ENCODE measurements at regions not wholly inside any gene's neighbourhood (a gene's known extent, or its start where the extent isn't known, plus 50 kb on each side); places are given as distances from the start of the nearest gene placed in this dataset.
A peak's percentile ranks its signal among the peaks of the same experiment; 100 is the strongest.

DNA sequence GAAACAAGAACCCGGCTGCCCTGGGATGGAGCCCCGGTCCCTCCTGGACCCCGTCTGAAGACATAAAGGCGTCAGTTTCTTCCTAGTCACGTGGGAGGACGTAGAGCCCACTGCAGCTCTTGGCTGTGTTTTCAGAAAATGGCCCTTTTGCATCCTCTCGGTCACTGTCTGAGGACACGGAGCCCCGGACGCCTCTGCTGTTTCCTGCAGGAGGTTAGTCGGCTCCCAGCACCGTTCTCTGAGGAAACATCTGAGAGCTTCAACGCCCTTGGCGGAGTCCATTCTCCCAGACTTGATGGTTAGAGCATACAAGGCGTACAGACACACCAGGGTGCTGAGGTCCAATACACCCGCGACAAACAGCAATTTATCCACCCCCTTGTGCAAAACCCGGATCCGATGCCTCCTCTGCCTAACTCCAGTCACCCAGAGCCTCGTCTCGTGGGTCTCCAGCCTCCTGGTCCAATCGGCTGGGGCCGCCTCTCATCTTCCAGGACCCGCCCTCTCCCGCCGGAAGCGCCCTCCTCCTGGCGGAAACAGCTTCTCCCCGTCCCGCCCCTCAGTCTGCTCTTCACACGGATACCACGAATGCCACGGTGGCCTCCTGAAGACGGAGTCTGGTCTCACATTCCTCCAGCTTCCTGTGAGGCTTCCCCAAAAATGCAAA, 119.4 kb downstream of the TMEM18 start:
- H3K9me3 ChIP-seq (ENCODE audit: low read length), result no peaks in the 10 kb centered on the region
- no peaks in the 10 kb centered on the region for H3K36me3 ChIP-seq (ENCODE audit: low read depth, low read length)
- no peak overlapping the region for H3K4me2 ChIP-seq (ENCODE audit: low read length)
- H3F3A ChIP-seq (ENCODE audit: low read length, unreplicated experiment), result no peaks in the 10 kb centered on the region
- ChIA-PET CTCF (no interaction called here), POLR2A (ENCODE audit: unreplicated experiment) (no interaction called here)
- no peak overlapping the region for H3K27ac ChIP-seq (ENCODE audit: low read length)
- peaks cover 72% of the 10 kb centered on the region for H3K27me3 ChIP-seq (ENCODE audit: low read length)
- H2AFZ ChIP-seq (ENCODE audit: low read length), result no peak overlapping the region
- intact Hi-C loops (cut with micrococcal nuclease), result no loop called here
- H3K79me2 ChIP-seq (ENCODE audit: low read length), result no peaks in the 10 kb centered on the region
- TF ChIP-seq EZH2 (IDR thresholded peaks at IDR 0.05; ENCODE audit: low read length, unreplicated experiment), result no peak
- TF ChIP-seq, protein P1, sequence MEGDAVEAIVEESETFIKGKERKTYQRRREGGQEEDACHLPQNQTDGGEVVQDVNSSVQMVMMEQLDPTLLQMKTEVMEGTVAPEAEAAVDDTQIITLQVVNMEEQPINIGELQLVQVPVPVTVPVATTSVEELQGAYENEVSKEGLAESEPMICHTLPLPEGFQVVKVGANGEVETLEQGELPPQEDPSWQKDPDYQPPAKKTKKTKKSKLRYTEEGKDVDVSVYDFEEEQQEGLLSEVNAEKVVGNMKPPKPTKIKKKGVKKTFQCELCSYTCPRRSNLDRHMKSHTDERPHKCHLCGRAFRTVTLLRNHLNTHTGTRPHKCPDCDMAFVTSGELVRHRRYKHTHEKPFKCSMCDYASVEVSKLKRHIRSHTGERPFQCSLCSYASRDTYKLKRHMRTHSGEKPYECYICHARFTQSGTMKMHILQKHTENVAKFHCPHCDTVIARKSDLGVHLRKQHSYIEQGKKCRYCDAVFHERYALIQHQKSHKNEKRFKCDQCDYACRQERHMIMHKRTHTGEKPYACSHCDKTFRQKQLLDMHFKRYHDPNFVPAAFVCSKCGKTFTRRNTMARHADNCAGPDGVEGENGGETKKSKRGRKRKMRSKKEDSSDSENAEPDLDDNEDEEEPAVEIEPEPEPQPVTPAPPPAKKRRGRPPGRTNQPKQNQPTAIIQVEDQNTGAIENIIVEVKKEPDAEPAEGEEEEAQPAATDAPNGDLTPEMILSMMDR (conservative IDR thresholded peaks at IDR 0.05; ENCODE audit: low read depth, low read length), result no peak
- TF ChIP-seq EZH2phosphoT487 (IDR thresholded peaks at IDR 0.05; ENCODE audit: borderline replicate concordance, low read length), result no peak
- H3K9ac ChIP-seq (ENCODE audit: low read length), result no peak overlapping the region
- ATAC-seq, result no peak
- no peak for DNase-seq
- no peaks in the 10 kb centered on the region for H3K9me2 ChIP-seq (replicated peaks; ENCODE audit: low read length)
- H3K4me3 ChIP-seq (ENCODE audit: low read length), result no peak overlapping the region
- H3K4me1 ChIP-seq (ENCODE audit: insufficient read depth, low read length), result peaks cover 3% of the 10 kb centered on the region; the same call in 1 of the 2 replicates
- BruUV-seq (replicated peaks), result no TSS peak
- no peaks in the 10 kb centered on the region for H4K20me1 ChIP-seq (ENCODE audit: low read length)

DNA sequence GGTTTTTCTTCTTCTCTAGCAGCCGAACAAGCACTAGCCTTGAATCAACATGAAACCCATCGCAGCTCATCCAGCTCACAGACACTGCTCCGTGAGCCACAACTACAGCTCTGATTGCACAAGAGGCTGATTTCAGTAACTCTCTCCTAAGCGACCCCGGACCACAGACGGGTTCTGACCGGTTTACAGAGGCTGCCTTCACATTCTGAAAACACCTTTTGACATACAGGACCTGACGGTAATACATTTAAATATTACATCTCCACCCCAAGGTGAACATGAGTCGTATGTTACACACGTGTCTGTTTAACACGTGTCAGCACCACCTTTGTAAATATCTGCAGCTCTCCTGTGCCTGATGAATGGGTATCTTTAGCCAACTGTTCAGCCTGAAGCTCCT, 120.7 kb downstream of the TMEM18 start:
- no peaks in the 10 kb centered on the region for H3K36me3 ChIP-seq (ENCODE audit: low read depth, low read length)
- TF ChIP-seq EZH2 (IDR thresholded peaks at IDR 0.05; ENCODE audit: low read length, unreplicated experiment) (no peak), EZH2phosphoT487 (IDR thresholded peaks at IDR 0.05; ENCODE audit: borderline replicate concordance, low read length) (no peak)
- TF ChIP-seq, protein P1 (conservative IDR thresholded peaks at IDR 0.05; ENCODE audit: low read depth, low read length), result no peak
- BruUV-seq (replicated peaks), result no TSS peak
- intact Hi-C loops (cut with micrococcal nuclease), result no loop called here
- H4K20me1 ChIP-seq (ENCODE audit: low read length), result no peaks in the 10 kb centered on the region
- no peaks in the 10 kb centered on the region for H3F3A ChIP-seq (ENCODE audit: low read length, unreplicated experiment)
- H3K9me2 ChIP-seq (replicated peaks; ENCODE audit: low read length), result no peaks in the 10 kb centered on the region
- no peak overlapping the region for H2AFZ ChIP-seq (ENCODE audit: low read length)
- no peak for ATAC-seq
- no peak overlapping the region for H3K9ac ChIP-seq (ENCODE audit: low read length)
- H3K4me2 ChIP-seq (ENCODE audit: low read length), result no peak overlapping the region
- ChIA-PET POLR2A (ENCODE audit: unreplicated experiment) (no interaction called here), CTCF (no interaction called here)
- peaks cover 82% of the 10 kb centered on the region for H3K27me3 ChIP-seq (ENCODE audit: low read length)
- peak; percentile 2 for DNase-seq
- no peak overlapping the region for H3K4me3 ChIP-seq (ENCODE audit: low read length)
- no peak overlapping the region for H3K27ac ChIP-seq (ENCODE audit: low read length)
- no peaks in the 10 kb centered on the region for H3K79me2 ChIP-seq (ENCODE audit: low read length)
- H3K4me1 ChIP-seq (ENCODE audit: insufficient read depth, low read length), result 0 out of 2 replicates have a peak, but pooled peaks cover 3% of the 10 kb centered on the region
- no peaks in the 10 kb centered on the region for H3K9me3 ChIP-seq (ENCODE audit: low read length)

DNA sequence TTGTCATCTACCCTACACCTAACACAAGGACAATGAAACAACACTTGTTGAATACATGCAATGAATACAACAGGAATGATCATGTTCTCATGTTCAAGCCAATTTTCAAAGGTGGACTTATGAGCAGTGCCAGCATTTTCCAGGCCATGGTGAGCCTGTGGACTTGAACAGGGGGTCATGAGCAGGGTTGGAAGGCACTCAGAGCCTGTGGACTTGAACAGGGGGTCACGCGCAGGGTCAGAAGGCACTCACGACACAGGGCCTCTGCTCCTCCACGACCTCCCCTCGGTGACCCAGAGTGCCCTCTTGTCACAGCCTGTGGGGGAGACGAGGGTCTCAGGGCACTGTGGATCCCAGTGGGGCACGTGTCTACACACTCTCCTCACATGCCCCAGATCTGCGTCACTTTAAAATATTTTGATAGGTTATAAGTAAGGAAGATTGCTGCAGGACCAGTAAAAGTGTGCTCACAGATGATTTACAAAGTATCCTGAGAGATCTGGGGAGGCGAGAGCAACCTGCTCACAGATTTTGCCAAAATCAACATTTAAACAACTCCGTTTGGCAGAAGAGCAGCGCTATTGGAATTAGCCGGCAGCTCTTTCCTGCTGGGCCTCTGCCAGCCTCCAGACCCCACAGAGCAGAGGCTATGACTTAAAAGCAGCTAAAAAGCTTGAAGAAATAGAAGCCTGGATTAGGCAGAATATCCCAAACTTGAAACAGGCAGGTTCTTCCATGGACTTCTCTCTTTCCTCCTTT, 121.9 kb downstream of the TMEM18 start:
- POLR2A ChIA-PET (ENCODE audit: unreplicated experiment), result no interaction called here

More for the DNA sequence above, 121.9 kb downstream of the TMEM18 start:
- no peaks in the 10 kb centered on the region for H3K9me3 ChIP-seq (ENCODE audit: low read length)
- CTCF ChIA-PET, result no interaction called here
- H3K4me1 ChIP-seq (ENCODE audit: insufficient read depth, low read length), result 0 out of 2 replicates have a peak, but pooled peaks cover 3% of the 10 kb centered on the region
- DNase-seq (peak; percentile 16), ATAC-seq (peak; percentile 15; the same call in 1 of the 2 replicates)
- intact Hi-C loops (cut with micrococcal nuclease), result no loop called here
- H2AFZ ChIP-seq (ENCODE audit: low read length), result no peak overlapping the region
- no peaks in the 10 kb centered on the region for H3F3A ChIP-seq (ENCODE audit: low read length, unreplicated experiment)
- no peaks in the 10 kb centered on the region for H3K9me2 ChIP-seq (replicated peaks; ENCODE audit: low read length)
- no TSS peak for BruUV-seq (replicated peaks)
- H3K27me3 ChIP-seq (ENCODE audit: low read length), result peaks cover 82% of the 10 kb centered on the region
- H3K9ac ChIP-seq (ENCODE audit: low read length), result no peak overlapping the region
- no peak overlapping the region for H3K4me3 ChIP-seq (ENCODE audit: low read length)
- no peaks in the 10 kb centered on the region for H3K79me2 ChIP-seq (ENCODE audit: low read length)
- TF ChIP-seq EZH2 (IDR thresholded peaks at IDR 0.05; ENCODE audit: low read length, unreplicated experiment) (no peak), EZH2phosphoT487 (IDR thresholded peaks at IDR 0.05; ENCODE audit: borderline replicate concordance, low read length) (no peak)
- TF ChIP-seq, protein P1 (conservative IDR thresholded peaks at IDR 0.05; ENCODE audit: low read depth, low read length), result no peak
- no peak overlapping the region for H3K4me2 ChIP-seq (ENCODE audit: low read length)
- no peak overlapping the region for H3K27ac ChIP-seq (ENCODE audit: low read length)
- no peaks in the 10 kb centered on the region for H3K36me3 ChIP-seq (ENCODE audit: low read depth, low read length)
- H4K20me1 ChIP-seq (ENCODE audit: low read length), result no peaks in the 10 kb centered on the region

All from PC-3 (cell line).